ENCODE measurements at regions not wholly inside any gene's neighbourhood (a gene's known extent, or its start where the extent isn't known, plus 50 kb on each side); places are given as distances from the start of the nearest gene placed in this dataset.
A peak's percentile ranks its signal among the peaks of the same experiment; 100 is the strongest.

DNA sequence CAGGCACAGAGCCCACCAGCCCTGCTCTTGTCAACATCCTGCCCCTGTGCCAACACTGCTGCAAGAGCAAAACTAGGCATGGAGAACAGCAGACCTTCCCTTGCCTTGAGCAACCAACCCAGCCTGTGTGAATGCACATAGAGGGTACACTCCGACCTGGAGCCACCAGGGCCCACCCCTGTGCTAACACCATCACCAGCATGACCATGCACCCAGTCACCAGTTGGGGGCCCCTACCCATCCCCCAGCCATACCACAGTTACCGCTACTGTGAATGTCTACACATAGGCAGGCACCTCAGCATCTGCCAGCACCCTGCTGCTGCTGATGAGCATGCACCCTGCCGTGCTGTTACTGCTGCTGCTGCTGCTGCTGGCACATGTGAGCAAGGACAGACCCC is 301.9 kb upstream of the ST6GAL2 start:
- no peak for ATAC-seq (ENCODE audit: low read depth in 2 of 2)

DNA sequence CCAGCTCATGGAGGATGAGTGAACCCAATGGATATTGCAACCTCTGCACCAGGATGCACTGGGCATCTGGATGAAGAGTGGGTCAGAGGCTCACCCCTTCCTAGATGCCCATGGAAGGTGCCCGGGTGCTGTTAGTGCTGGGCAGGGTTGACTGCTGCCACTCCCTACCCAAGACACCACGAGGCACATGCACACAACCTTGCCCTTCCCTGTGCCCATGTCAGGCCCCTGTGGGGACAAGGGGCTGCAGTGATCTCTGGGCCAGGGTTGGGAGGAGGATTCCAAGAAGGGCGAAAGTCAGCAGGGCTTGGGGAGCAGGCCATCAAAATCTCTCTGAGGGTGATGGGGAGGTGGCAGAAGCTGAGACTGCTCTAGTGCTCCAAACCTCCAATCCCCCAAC is 309.7 kb upstream of the ST6GAL2 start:
- Mint-ChIP-seq H3K9me3 (peaks cover 0 to 6% (median 0%) of the 10 kb centered on the region in 7 donors), H3K36me3 (no peaks in the 10 kb centered on the region), H3K4me3 (no peak overlapping the region), H3K4me1 (no peaks in the 10 kb centered on the region), H3K27ac (no peak overlapping the region), H3K27me3 (no peaks in the 10 kb centered on the region)
- ATAC-seq (ENCODE audit: low read depth in 2 of 2) (no peak), DNase-seq (no peak)

More for the DNA sequence above, 301.9 kb upstream of the ST6GAL2 start:
- Mint-ChIP-seq H3K4me1 (no peaks in the 10 kb centered on the region), H3K36me3 (no peaks in the 10 kb centered on the region), H3K9me3 (peaks cover 6 to 10% (median 6%) of the 10 kb centered on the region in 7 donors), H3K27me3 (no peaks in the 10 kb centered on the region), H3K4me3 (no peak overlapping the region), H3K27ac (no peak overlapping the region)
- DNase-seq, result no peak

DNA sequence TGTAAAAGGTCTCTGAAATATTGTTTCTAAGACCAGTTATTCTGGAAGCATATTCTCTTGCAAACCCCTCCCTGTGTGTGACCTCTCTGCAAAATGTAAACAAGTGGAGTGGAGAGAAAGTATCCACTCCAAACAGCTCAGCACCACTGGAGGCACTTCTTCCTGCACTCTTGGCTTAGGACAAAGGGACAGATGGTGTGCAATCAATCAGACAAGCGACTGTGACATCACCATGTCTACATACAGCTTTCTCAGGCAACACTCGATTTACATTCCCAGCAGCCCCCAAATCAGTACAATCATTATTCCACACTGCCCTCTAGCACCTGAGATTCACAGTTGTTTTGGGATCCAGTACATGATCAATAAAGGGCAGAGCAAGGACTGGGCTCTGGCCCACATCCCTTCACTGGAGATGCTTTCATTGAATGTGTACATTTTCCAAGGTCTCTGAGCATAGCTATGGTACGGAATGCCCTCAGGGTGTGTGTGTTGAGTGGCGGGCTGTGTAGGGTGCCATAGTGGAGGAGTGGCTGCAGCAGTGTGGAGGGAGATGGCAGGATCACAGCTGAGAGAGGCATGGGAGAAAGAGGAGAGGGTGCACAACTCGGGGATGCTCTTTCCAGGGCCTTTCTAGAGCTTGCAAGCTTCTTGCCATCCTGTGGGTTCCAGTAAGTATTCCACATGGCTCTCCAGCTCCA is 311.8 kb upstream of the ST6GAL2 start:
- Mint-ChIP-seq H3K36me3 (no peaks in the 10 kb centered on the region), H3K4me3 (no peak overlapping the region), H3K4me1 (no peaks in the 10 kb centered on the region), H3K27me3 (no peaks in the 10 kb centered on the region), H3K27ac (peak overlapping the region in 1 of 6 donors; percentile 52), H3K9me3 (peaks cover 0 to 6% (median 2%) of the 10 kb centered on the region in 7 donors)
- DNase-seq (no peak), ATAC-seq (ENCODE audit: low read depth in 2 of 2) (no peak)

DNA sequence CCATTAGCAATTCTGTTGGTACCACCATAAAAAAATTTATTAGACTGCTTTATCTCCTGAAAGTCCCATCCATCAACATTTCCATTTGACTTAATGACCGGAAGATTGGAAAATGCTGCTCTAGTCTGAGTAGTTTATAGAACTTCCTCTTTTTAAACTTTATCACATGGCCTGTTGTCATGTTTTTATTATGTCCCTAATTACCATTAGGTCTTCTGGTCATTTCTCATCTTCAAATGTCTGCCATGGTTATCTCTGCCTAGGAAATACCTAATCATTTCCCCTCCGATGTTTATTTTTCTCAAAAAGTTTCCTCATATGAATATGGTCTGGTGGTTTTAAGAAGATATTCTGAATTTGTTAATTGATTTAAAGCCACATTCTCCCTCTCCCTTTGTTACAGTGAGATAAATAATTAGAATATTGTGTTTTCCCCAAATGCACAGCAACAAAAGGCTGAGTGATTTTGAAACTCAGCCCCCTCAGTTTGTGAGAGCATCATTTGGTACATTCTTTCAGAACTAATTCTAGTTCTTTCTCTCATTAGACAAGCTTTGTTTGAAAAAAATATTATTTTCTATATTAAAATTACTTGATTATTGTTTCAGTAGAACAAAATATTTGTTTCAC is 317.1 kb upstream of the ST6GAL2 start:
- DNase-seq (no peak), ATAC-seq (ENCODE audit: low read depth in 2 of 2) (no peak)
- Mint-ChIP-seq H3K27me3 (no peaks in the 10 kb centered on the region), H3K4me1 (no peaks in the 10 kb centered on the region), H3K27ac (no peak overlapping the region), H3K9me3 (peaks cover 0 to 6% (median 3%) of the 10 kb centered on the region in 7 donors), H3K4me3 (no peak overlapping the region), H3K36me3 (no peaks in the 10 kb centered on the region)

DNA sequence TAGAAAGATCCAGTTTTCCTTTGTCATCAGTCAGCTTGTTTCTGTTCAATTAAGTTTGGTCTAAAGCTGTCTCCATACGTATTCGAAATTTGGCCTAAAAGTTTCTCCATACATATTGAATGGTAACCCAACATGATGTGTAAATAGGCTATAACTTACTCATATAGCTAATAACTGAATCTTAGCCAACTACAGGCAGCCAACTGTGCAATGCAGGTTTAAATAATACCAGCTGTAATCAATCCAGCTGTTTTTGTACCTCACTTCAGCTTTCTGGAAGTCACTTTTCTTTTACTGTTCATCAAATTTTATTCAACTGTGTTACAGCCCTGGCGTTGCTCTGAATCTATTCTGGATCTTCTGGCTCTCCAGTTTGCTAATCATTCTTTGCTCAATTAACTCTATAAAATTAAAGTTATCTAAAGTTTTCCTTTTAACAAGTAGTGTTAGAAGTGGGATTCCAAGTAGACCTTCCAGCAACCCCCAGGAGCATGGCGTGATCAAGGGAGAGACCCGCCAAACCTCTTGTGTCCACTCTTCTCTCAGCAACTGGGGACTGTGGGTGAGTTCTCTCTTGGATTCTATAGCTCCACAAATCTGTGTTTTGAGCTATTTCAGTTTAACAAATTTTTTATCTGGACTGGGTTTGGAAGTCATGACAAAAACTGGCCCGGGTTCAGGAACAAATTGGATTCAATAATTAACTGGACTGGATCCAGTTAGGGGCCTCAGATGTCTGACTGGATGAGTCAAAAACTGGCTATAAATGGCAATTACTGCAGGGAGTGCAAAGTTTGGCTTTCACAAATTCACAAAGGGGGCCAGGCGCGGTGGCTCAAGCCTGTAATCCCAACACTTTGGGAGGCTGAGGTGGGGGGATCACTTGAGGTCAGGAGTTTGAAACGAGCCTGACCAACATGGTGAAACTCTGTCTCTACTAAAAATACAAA is 329.7 kb upstream of the ST6GAL2 start:
- H3K9me3 Mint-ChIP-seq, result peaks cover 0 to 3% (median 2%) of the 10 kb centered on the region in 7 donors
- H3K4me1 Mint-ChIP-seq, result no peaks in the 10 kb centered on the region
- H3K27ac Mint-ChIP-seq, result no peak overlapping the region
- DNase-seq (no peak), ATAC-seq (ENCODE audit: low read depth in 2 of 2) (no peak)
- H3K36me3 Mint-ChIP-seq, result no peaks in the 10 kb centered on the region
- no peaks in the 10 kb centered on the region for H3K27me3 Mint-ChIP-seq
- no peak overlapping the region for H3K4me3 Mint-ChIP-seq

DNA sequence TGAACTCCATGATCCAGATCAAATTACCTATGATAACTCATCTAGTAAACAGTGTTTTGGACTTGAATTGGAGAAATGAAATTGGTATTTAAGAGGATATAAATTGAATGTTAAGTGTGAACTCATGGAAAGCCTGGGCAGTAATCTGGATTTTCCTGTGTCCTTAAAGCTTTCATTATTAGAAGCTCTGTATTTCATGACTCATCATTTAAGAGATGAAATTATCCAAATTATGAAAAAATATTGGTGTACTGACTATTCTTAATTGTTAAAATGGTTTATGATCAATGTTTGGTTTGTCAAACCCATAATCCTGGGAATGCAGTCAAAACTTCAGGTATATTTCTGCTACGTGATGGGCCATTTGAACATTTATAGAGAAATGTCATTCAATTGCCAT is 332.2 kb upstream of the ST6GAL2 start:
- Mint-ChIP-seq H3K27ac (no peak overlapping the region), H3K27me3 (no peaks in the 10 kb centered on the region), H3K9me3 (peaks cover 0 to 6% (median 3%) of the 10 kb centered on the region in 7 donors), H3K36me3 (no peaks in the 10 kb centered on the region), H3K4me1 (no peaks in the 10 kb centered on the region), H3K4me3 (no peak overlapping the region)
- ATAC-seq (ENCODE audit: low read depth in 2 of 2) (no peak), DNase-seq (no peak)

DNA sequence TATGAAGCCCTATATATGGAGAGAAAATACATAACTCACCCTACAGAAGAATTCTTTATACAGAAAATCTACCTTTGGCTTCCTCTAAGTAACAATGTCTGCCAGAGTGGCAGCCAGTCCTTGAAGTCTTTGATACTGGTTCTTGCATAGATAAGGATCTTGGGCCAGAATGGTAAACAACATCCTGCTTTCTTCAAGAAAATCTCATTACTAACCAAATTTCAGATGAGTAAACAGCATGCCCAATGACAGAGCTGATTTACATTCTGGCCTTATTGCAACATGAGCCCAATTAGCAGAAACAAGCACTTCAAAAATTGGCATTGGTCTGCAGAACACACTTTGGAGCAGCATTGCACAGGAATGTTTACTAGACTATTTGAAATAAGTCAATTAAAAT is 336.5 kb upstream of the ST6GAL2 start:
- H3K4me1 Mint-ChIP-seq, result no peaks in the 10 kb centered on the region
- H3K4me3 Mint-ChIP-seq, result no peak overlapping the region
- no peak overlapping the region for H3K27ac Mint-ChIP-seq
- H3K9me3 Mint-ChIP-seq, result peaks cover 0 to 6% (median 3%) of the 10 kb centered on the region in 7 donors
- no peak for ATAC-seq (ENCODE audit: low read depth in 2 of 2)
- no peak for DNase-seq
- no peaks in the 10 kb centered on the region for H3K27me3 Mint-ChIP-seq
- no peaks in the 10 kb centered on the region for H3K36me3 Mint-ChIP-seq

DNA sequence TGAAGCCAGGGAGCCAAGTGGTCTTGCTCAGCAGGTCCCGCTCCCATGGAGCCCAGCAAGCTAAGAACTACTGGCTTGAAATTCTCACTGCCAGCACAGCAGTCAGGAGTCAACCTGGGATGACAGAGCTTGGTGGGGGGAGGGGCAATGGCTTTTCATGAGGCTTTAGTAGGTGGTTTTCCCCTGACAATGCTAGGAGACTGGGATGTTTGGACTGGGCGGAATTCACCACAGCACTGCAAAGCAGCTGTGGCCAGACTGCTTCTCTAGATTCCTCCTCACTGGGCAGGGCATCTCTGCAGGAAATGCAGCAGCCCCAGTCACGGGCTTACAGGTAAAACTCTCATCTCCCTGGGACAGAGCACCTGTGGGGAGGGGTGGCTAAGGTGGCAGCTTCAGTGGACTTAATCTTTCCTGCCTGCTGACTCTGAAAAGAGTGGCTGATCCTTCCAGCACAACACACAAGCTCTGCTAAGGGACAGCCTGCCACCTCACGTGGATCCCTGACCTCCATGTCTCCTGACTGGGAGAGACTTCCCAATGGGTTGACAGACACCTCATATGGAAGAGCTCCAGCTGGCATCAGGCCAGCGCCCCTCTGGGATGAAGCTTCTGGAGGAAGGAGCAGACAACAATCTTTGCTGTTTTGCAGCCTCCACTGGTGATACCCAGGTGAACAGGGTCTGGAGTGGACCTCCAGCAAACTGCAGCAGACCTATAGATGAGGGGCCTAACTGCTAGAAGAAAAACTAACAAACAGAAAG is 349.7 kb upstream of the ST6GAL2 start:
- ATAC-seq (ENCODE audit: low read depth in 2 of 2) (no peak), DNase-seq (no peak)
- Mint-ChIP-seq H3K4me3 (no peak overlapping the region), H3K36me3 (no peaks in the 10 kb centered on the region), H3K4me1 (no peaks in the 10 kb centered on the region), H3K27ac (no peak overlapping the region), H3K9me3 (peaks cover 2 to 19% (median 7%) of the 10 kb centered on the region in 7 donors), H3K27me3 (no peaks in the 10 kb centered on the region)

DNA sequence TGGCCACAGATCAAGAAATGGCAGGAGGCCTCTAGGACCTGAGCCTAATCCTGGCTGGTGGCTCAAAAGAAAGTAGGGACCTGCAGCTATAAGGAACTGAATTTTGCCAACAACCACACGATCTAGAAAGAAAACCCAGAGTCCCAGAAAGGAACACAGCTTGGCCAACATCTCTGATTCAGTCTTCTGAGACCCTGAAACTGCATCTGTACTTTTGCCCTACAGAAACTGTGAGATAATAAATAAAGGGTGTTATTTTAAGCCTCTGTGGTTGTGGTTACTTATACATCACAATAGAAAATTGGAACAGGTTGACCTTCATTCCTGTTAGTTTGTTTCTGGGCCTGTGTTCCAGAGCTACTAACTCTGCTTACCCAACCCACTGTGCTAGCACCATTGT is 356.8 kb upstream of the ST6GAL2 start:
- Mint-ChIP-seq H3K4me3 (no peak overlapping the region), H3K27ac (no peak overlapping the region), H3K36me3 (no peaks in the 10 kb centered on the region), H3K27me3 (no peaks in the 10 kb centered on the region), H3K4me1 (no peaks in the 10 kb centered on the region), H3K9me3 (peaks cover 0 to 14% (median 2%) of the 10 kb centered on the region in 7 donors)
- DNase-seq, result no peak
- ATAC-seq (ENCODE audit: low read depth in 2 of 2), result no peak

DNA sequence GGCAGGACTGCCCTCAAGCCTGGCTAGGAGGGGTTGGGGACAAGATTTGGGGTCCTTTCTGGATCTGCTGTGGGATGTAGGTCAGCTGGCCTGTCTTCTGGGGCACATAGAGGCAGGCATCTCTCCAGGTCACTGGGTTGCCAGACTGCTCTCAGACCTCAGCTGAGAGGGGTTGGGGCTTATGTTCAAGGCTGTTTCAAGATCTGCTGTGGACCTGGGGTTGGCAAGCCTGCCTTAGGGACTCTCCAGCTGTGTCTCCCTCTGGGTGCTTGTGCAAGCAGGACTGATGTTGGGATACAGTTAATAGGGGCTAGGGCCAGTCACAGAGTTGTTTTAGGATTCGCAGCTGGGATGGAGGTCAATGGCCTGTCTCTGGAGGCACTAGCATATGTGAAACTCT is 363.0 kb upstream of the ST6GAL2 start:
- no peaks in the 10 kb centered on the region for H3K4me1 Mint-ChIP-seq
- ATAC-seq (ENCODE audit: low read depth in 2 of 2), result no peak
- no peak overlapping the region for H3K27ac Mint-ChIP-seq
- H3K36me3 Mint-ChIP-seq, result no peaks in the 10 kb centered on the region
- peaks cover 0 to 14% (median 0%) of the 10 kb centered on the region in 7 donors for H3K9me3 Mint-ChIP-seq
- no peak for DNase-seq
- H3K4me3 Mint-ChIP-seq, result no peak overlapping the region
- H3K27me3 Mint-ChIP-seq, result no peaks in the 10 kb centered on the region

DNA sequence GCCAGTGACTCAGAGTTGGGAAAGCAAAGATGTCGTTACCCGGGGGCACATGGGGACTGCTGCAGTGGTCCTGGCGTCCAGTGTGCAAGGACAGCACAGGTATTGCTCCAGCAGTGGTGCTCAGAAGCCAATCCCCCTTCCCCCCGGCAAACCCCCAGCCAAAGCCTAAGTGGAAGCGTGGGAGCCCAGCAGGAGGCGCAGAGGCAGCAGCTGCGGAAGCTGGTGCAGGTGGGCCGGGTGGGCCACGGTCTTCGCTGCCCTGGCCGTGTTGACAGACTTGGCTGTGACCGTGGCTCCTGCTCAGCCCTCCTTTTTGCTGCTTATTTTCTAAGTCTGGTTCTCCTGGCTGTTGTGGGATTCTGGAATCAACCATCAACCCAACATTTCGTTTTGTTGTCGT is 369.8 kb upstream of the ST6GAL2 start:
- H3K9me3 Mint-ChIP-seq, result peaks cover 0 to 14% (median 3%) of the 10 kb centered on the region in 7 donors
- no peak for ATAC-seq (ENCODE audit: low read depth in 2 of 2)
- no peak overlapping the region for H3K27ac Mint-ChIP-seq
- no peaks in the 10 kb centered on the region for H3K27me3 Mint-ChIP-seq
- no peaks in the 10 kb centered on the region for H3K36me3 Mint-ChIP-seq
- H3K4me3 Mint-ChIP-seq, result no peak overlapping the region
- no peak for DNase-seq
- no peaks in the 10 kb centered on the region for H3K4me1 Mint-ChIP-seq

DNA sequence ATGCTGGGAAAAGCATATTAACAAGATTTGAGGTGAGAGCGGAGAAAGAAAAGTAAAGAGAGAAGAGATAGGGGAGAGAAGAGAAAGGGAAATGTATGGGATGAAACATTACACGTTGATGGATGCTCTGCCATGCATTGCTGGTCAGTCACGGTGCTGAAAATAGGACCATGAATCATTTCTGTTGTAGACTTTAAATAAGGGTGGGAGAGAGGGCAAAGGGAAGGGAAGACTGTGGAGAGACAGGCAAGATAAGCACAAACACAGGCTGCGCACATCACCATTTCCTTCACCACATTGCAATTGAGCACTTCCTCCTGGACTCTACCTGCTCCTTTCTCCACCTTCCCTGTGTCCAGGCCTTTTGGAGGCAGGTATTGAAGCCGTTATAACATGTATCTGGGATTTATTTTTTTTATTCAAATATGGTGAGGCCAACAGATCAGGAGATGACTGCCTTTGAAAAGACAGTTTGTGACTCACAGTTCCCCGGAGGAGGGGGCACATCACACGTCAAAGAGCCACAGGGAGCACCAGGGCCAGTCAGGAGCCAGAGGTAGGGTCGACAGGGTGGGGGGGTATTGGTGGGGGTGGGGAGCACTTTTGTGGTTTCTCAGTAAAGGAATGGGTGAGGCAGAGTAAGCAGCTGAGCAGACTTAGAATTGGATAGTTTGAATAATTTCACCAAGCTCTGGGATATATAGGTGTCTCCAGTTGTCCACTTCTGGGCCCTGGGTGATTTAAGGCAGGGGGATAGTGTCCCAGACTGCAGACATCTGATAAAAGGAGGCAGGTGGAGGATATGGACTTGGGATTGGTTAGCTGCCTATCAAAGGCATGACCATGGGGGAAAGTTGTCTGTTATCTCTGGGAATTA is 372.8 kb upstream of the ST6GAL2 start:
- H3K27ac Mint-ChIP-seq, result no peak overlapping the region
- H3K9me3 Mint-ChIP-seq, result peaks cover 0 to 13% (median 3%) of the 10 kb centered on the region in 7 donors
- DNase-seq (no peak), ATAC-seq (ENCODE audit: low read depth in 2 of 2) (no peak)
- no peaks in the 10 kb centered on the region for H3K4me1 Mint-ChIP-seq
- H3K36me3 Mint-ChIP-seq, result no peaks in the 10 kb centered on the region
- H3K27me3 Mint-ChIP-seq, result no peaks in the 10 kb centered on the region
- no peak overlapping the region for H3K4me3 Mint-ChIP-seq
